ENCODE measurements at regions not wholly inside any gene's neighbourhood (a gene's known extent, or its start where the extent isn't known, plus 50 kb on each side); places are given as distances from the start of the nearest gene placed in this dataset.

DNA sequence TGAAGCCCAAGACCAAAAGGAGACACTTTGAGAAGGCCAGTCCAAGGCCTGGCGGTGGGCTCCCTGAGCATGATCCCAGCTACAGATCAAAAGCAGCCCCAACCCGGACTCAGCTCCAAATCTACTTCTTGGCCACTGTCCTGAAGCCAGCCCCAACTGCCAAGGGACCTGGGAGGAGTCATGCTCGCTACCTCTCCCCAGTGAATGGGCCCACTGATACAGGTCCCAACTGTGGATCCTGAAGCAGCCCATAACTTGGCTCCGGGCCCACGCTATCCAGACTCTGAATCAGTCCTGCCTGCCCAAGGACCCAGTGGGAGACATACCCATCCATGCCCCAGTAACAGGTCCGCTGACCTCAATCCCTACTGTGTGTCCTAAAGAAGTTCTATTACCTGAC lies 1545.3 kb upstream of the C9orf72 start:
- TF ChIP-seq, protein P1, sequence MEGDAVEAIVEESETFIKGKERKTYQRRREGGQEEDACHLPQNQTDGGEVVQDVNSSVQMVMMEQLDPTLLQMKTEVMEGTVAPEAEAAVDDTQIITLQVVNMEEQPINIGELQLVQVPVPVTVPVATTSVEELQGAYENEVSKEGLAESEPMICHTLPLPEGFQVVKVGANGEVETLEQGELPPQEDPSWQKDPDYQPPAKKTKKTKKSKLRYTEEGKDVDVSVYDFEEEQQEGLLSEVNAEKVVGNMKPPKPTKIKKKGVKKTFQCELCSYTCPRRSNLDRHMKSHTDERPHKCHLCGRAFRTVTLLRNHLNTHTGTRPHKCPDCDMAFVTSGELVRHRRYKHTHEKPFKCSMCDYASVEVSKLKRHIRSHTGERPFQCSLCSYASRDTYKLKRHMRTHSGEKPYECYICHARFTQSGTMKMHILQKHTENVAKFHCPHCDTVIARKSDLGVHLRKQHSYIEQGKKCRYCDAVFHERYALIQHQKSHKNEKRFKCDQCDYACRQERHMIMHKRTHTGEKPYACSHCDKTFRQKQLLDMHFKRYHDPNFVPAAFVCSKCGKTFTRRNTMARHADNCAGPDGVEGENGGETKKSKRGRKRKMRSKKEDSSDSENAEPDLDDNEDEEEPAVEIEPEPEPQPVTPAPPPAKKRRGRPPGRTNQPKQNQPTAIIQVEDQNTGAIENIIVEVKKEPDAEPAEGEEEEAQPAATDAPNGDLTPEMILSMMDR (IDR thresholded peaks at IDR 0.05) = no peak
- H3K36me3 ChIP-seq (ENCODE audit: control insufficient read depth, insufficient read depth, low read length) = no peaks in the 10 kb centered on the region
- H3K27ac Mint-ChIP-seq = no peak overlapping the region
- no peak overlapping the region for H3K4me3 ChIP-seq (ENCODE audit: low read length)
- H3K27me3 ChIP-seq (ENCODE audit: control insufficient read depth, insufficient read depth, low read length) = no peaks in the 10 kb centered on the region
- peaks cover 0 to 3% of the 10 kb centered on the region in 2 donors for H3K9me3 Mint-ChIP-seq
- H3K4me1 ChIP-seq (ENCODE audit: control insufficient read depth, insufficient read depth, low read length) = no peaks in the 10 kb centered on the region
- DNase-seq (no peak), ATAC-seq (no peak)
- intact Hi-C loops (cut with micrococcal nuclease) = no loop called here
- H3K9me3 ChIP-seq (ENCODE audit: control insufficient read depth, insufficient read depth, low read length) = peaks cover 7% of the 10 kb centered on the region
- peaks cover 0 to 33% of the 10 kb centered on the region in 2 donors for H3K4me1 Mint-ChIP-seq
- no peaks in the 10 kb centered on the region for H3K36me3 Mint-ChIP-seq
- H3K4me3 Mint-ChIP-seq = no peak overlapping the region
- H3K27me3 Mint-ChIP-seq (ENCODE audit: low read depth in 2 of 2) = no peaks in the 10 kb centered on the region
- no peak overlapping the region for H3K27ac ChIP-seq (ENCODE audit: low read length)
- 53% methylated on average over 6 of the region's 6 CpGs for WGBS (ENCODE audit: insufficient coverage)

DNA sequence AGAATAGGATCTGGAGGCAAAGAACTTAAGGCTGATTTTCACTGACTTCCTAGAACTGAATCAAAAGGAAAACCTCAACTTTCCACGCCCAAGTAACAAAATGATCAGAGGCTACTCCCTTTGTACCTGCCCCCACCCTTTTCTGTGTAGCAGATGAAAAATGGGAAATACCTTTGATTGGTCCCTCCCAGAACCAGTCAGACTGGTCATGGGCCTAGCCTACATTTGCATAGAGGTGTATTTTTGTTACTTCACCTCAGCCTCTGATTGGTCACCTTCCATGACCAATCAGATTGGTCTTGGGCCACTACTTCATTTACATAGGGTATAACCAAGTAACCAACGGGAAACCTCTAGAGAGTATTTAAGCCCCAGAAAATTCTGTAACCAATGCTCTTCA lies 1553.5 kb upstream of the C9orf72 start:
- H3K4me1 ChIP-seq (ENCODE audit: control insufficient read depth, insufficient read depth, low read length) = no peaks in the 10 kb centered on the region
- H3K4me1 Mint-ChIP-seq = peaks cover 8 to 31% of the 10 kb centered on the region in 2 donors
- peaks cover 16% of the 10 kb centered on the region for H3K36me3 Mint-ChIP-seq
- TF ChIP-seq, protein P1 (IDR thresholded peaks at IDR 0.05) = no peak
- no peak overlapping the region for H3K27ac Mint-ChIP-seq
- no peaks in the 10 kb centered on the region for H3K27me3 ChIP-seq (ENCODE audit: control insufficient read depth, insufficient read depth, low read length)
- no peaks in the 10 kb centered on the region for H3K27me3 Mint-ChIP-seq (ENCODE audit: low read depth in 2 of 2)
- H3K4me3 ChIP-seq (ENCODE audit: low read length) = no peak overlapping the region
- DNase-seq (no peak), ATAC-seq (no peak)
- H3K36me3 ChIP-seq (ENCODE audit: control insufficient read depth, insufficient read depth, low read length) = no peaks in the 10 kb centered on the region
- H3K4me3 Mint-ChIP-seq = no peak overlapping the region
- intact Hi-C loops (cut with micrococcal nuclease) = no loop called here
- H3K9me3 Mint-ChIP-seq = peaks cover 8 to 12% of the 10 kb centered on the region in 2 donors
- no peak overlapping the region for H3K27ac ChIP-seq (ENCODE audit: low read length)
- H3K9me3 ChIP-seq (ENCODE audit: control insufficient read depth, insufficient read depth, low read length) = peaks cover 6% of the 10 kb centered on the region
- 69% methylated on average over 2 of the region's 2 CpGs for WGBS (ENCODE audit: insufficient coverage)

DNA sequence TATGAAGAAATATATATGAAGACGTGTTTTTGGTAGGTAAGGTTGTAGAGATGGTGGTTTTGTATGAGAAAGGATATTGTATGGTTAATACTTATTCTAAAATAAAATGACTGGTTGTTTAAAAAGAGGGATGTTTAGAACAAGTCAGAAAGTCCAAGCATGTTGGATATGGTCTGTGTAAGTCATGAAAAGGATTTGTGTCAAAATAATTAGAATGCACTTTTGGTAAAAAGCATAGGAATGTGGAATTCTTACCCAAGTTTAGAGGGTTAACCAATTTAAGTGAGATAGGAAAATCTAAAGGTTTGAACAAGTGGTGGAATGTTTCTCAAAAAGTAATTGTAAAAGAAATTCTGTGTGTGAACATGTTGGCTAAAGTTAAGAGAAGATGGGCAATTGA lies 1556.5 kb upstream of the C9orf72 start:
- Histone ChIP-seq H3K4me1 (ENCODE audit: control insufficient read depth, insufficient read depth, low read length) (no peaks in the 10 kb centered on the region), H3K4me3 (ENCODE audit: low read length) (no peak overlapping the region), H3K36me3 (ENCODE audit: control insufficient read depth, insufficient read depth, low read length) (no peaks in the 10 kb centered on the region), H3K27me3 (ENCODE audit: control insufficient read depth, insufficient read depth, low read length) (no peaks in the 10 kb centered on the region), H3K9me3 (ENCODE audit: control insufficient read depth, insufficient read depth, low read length) (peaks cover 6% of the 10 kb centered on the region), H3K27ac (ENCODE audit: low read length) (no peak overlapping the region)
- DNase-seq = no peak
- Mint-ChIP-seq H3K4me3 (no peak overlapping the region), H3K4me1 (peaks cover 8 to 24% of the 10 kb centered on the region in 2 donors), H3K36me3 (peaks cover 16% of the 10 kb centered on the region), H3K27me3 (ENCODE audit: low read depth in 2 of 2) (no peaks in the 10 kb centered on the region), H3K9me3 (peaks cover 9 to 12% of the 10 kb centered on the region in 2 donors), H3K27ac (no peak overlapping the region)
- intact Hi-C loops (cut with micrococcal nuclease) = no loop called here
- TF ChIP-seq, protein P1 (IDR thresholded peaks at IDR 0.05) = no peak
- 73% methylated on average over 1 of the region's 1 CpG for WGBS (ENCODE audit: insufficient coverage)
- no peak for ATAC-seq

DNA sequence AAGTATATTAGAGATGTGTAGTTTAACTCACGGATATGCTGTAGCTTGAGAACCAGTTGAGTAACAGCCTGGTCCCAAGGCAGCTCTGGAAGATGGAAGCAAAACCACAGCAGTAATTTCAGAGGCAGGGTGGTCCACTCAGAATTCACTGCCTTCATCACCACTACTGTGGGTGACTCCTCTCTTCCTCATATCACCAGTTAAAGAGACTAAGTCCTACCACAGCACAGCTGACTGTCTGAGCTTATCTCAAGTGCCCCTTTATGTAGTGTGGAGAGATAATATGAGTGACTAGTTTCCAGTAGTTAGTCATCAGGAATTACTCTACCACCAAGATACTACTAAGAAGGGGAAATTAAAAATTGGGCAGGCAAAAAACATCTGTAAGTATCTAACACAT lies 1571.2 kb upstream of the C9orf72 start:
- 83% methylated on average over 1 of the region's 1 CpG for WGBS (ENCODE audit: insufficient coverage)

More for the DNA sequence above, 1571.2 kb upstream of the C9orf72 start:
- ATAC-seq = no peak
- H3K27ac Mint-ChIP-seq = no peak overlapping the region
- Histone ChIP-seq H3K4me1 (ENCODE audit: control insufficient read depth, insufficient read depth, low read length) (no peaks in the 10 kb centered on the region), H3K4me3 (ENCODE audit: low read length) (no peak overlapping the region), H3K27me3 (ENCODE audit: control insufficient read depth, insufficient read depth, low read length) (no peaks in the 10 kb centered on the region), H3K36me3 (ENCODE audit: control insufficient read depth, insufficient read depth, low read length) (no peaks in the 10 kb centered on the region), H3K27ac (ENCODE audit: low read length) (no peak overlapping the region), H3K9me3 (ENCODE audit: control insufficient read depth, insufficient read depth, low read length) (peaks cover 3% of the 10 kb centered on the region)
- H3K27me3 Mint-ChIP-seq (ENCODE audit: low read depth in 2 of 2) = no peaks in the 10 kb centered on the region
- intact Hi-C loops (cut with micrococcal nuclease) = no loop called here
- TF ChIP-seq, protein P1 (IDR thresholded peaks at IDR 0.05) = no peak
- no peak overlapping the region for H3K4me3 Mint-ChIP-seq
- DNase-seq = no peak
- H3K4me1 Mint-ChIP-seq = peaks cover 9 to 13% of the 10 kb centered on the region in 2 donors
- peaks cover 7 to 12% of the 10 kb centered on the region in 2 donors for H3K9me3 Mint-ChIP-seq
- H3K36me3 Mint-ChIP-seq = peaks cover 8% of the 10 kb centered on the region
